Prostate gland (tissue), 2 donors: ENCODE measurements at regions not wholly inside any gene's neighbourhood (a gene's known extent, or its start where the extent isn't known, plus 50 kb on each side); places are given as distances from the start of the nearest gene placed in this dataset.

Experiments
- POLR2A ChIP-seq: fragments of 450-650 bp; IDR thresholded peaks from one replicate; pipeline ENCODE4 v1.6.1; 2016; ENCODE audit warnings: antibody characterized with exemption, mild to moderate bottlenecking
- POLR2AphosphoS5 ChIP-seq: sonication (generic); formaldehyde crosslinking; IDR thresholded peaks from one replicate; pipeline ENCODE4 v1.6.1; 2017; ENCODE audit warnings: antibody characterized with exemption
- TF ChIP-seq, protein P1 (sequence below), 4 experiments: fragments of 200-600 bp in 2 of 4; fragments of 450-650 bp in 2 of 4; sonication (generic) in 2 of 4; IDR thresholded peaks; 1 replicate in 3 of 4; 2 replicates in 1 of 4; pipeline ENCODE4 v1.5.1; 2016 to 2019; ENCODE audit warnings: antibody characterized with exemption in 4 of 4, mild to moderate bottlenecking in 2 of 4, moderate library complexity in 2 of 4

- TF ChIP-seq POLR2AphosphoS5 (no peak), POLR2A (no peak)
- TF ChIP-seq, protein P1, sequence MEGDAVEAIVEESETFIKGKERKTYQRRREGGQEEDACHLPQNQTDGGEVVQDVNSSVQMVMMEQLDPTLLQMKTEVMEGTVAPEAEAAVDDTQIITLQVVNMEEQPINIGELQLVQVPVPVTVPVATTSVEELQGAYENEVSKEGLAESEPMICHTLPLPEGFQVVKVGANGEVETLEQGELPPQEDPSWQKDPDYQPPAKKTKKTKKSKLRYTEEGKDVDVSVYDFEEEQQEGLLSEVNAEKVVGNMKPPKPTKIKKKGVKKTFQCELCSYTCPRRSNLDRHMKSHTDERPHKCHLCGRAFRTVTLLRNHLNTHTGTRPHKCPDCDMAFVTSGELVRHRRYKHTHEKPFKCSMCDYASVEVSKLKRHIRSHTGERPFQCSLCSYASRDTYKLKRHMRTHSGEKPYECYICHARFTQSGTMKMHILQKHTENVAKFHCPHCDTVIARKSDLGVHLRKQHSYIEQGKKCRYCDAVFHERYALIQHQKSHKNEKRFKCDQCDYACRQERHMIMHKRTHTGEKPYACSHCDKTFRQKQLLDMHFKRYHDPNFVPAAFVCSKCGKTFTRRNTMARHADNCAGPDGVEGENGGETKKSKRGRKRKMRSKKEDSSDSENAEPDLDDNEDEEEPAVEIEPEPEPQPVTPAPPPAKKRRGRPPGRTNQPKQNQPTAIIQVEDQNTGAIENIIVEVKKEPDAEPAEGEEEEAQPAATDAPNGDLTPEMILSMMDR (IDR thresholded peaks at IDR 0.05): no peak
Observed at GRCh38 chr4:1568855-1569460, 115.2 kb downstream of the FAM53A start.
